Immature natural killer cell (primary cell): ENCODE measurements at regions not wholly inside any gene's neighbourhood (a gene's known extent, or its start where the extent isn't known, plus 50 kb on each side); places are given as distances from the start of the nearest gene placed in this dataset.

Source experiments
- DNase-seq, 3 donors: peaks; one replicate each; pipeline ENCODE4 v3.0.0; 2022; ENCODE audit warnings: mixed read lengths in 1 of 3
- H3K27ac Mint-ChIP-seq, 6 donors: one replicate each; pipeline ENCODE4 v1.8.0; 2020; ENCODE audit warnings: mixed read lengths in 6 of 6, mild to moderate bottlenecking in 5 of 6, inconsistent platforms in 4 of 6, moderate library complexity in 3 of 6
- H3K27me3 Mint-ChIP-seq, 3 donors: one replicate each; pipeline ENCODE4 v1.8.0; 2020 to 2021; ENCODE audit warnings: low read depth in 3 of 3, mild to moderate bottlenecking in 3 of 3, mixed read lengths in 3 of 3, moderate library complexity in 3 of 3, inconsistent platforms in 1 of 3
- H3K36me3 Mint-ChIP-seq, 3 donors: one replicate each; pipeline ENCODE4 v1.8.0; 2020; ENCODE audit warnings: mixed read lengths in 3 of 3, inconsistent platforms in 2 of 3, mild to moderate bottlenecking in 2 of 3
- H3K4me1 Mint-ChIP-seq, 2 donors: one replicate each; pipeline ENCODE4 v1.8.0; 2020; ENCODE audit warnings: inconsistent platforms in 2 of 2, mild to moderate bottlenecking in 2 of 2, mixed read lengths in 2 of 2, moderate library complexity in 1 of 2
- H3K4me3 Mint-ChIP-seq, 5 donors: one replicate each; pipeline ENCODE4 v1.8.0; 2020; ENCODE audit warnings: mild to moderate bottlenecking in 5 of 5, mixed read lengths in 5 of 5, inconsistent platforms in 3 of 5, moderate library complexity in 3 of 5
- H3K9me3 Mint-ChIP-seq, 6 donors: one replicate each; pipeline ENCODE4 v1.8.0; 2020; ENCODE audit warnings: mild to moderate bottlenecking in 6 of 6, mixed read lengths in 6 of 6, inconsistent platforms in 4 of 6, moderate library complexity in 3 of 6

- Mint-ChIP-seq H3K36me3 (no peaks in the 10 kb centered on the region), H3K27ac (peak overlapping the region in 1 of 6 donors; percentile 53)
Observed at GRCh38 chrY:19232276-19232994, 458.9 kb upstream of the HSFY2 start.

GRCh38 chrY:19220784-19221183, 447.2 kb upstream of the HSFY2 start:
- no peak for DNase-seq
- Mint-ChIP-seq H3K36me3 (no peaks in the 10 kb centered on the region), H3K27me3 (no peaks in the 10 kb centered on the region), H3K4me1 (no peaks in the 10 kb centered on the region), H3K9me3 (no peaks in the 10 kb centered on the region), H3K4me3 (no peak overlapping the region), H3K27ac (no peak overlapping the region)

More at GRCh38 chrY:19232276-19232994, 458.9 kb upstream of the HSFY2 start:
- Mint-ChIP-seq H3K4me3 (peak overlapping the region in 1 of 5 donors; percentile 70), H3K4me1 (no peaks in the 10 kb centered on the region), H3K27me3 (no peaks in the 10 kb centered on the region), H3K9me3 (no peaks in the 10 kb centered on the region)
- no peak for DNase-seq

GRCh38 chrY:19208915-19209314, 435.4 kb upstream of the HSFY2 start:
- peak overlapping the region in 1 of 5 donors; percentile 31 for H3K4me3 Mint-ChIP-seq
- no peaks in the 10 kb centered on the region for H3K4me1 Mint-ChIP-seq
- H3K36me3 Mint-ChIP-seq = no peaks in the 10 kb centered on the region
- H3K27me3 Mint-ChIP-seq = no peaks in the 10 kb centered on the region
- H3K9me3 Mint-ChIP-seq = no peaks in the 10 kb centered on the region
- H3K27ac Mint-ChIP-seq = no peak overlapping the region
- no peak for DNase-seq

- Mint-ChIP-seq H3K36me3 (no peaks in the 10 kb centered on the region), H3K27me3 (no peaks in the 10 kb centered on the region), H3K9me3 (no peaks in the 10 kb centered on the region), H3K27ac (peak overlapping the region in 1 of 6 donors; percentile 53), H3K4me1 (no peaks in the 10 kb centered on the region), H3K4me3 (peak overlapping the region in 1 of 5 donors; percentile 48)
- DNase-seq = no peak
Observed at GRCh38 chrY:19207048-19207447, 433.5 kb upstream of the HSFY2 start.

- H3K9me3 Mint-ChIP-seq = peaks cover 0 to 10% (median 0%) of the 10 kb centered on the region in 6 donors
- no peak for DNase-seq
- no peaks in the 10 kb centered on the region for H3K4me1 Mint-ChIP-seq
- no peaks in the 10 kb centered on the region for H3K36me3 Mint-ChIP-seq
- H3K4me3 Mint-ChIP-seq = no peak overlapping the region
- H3K27me3 Mint-ChIP-seq = peaks cover 0 to 3% (median 0%) of the 10 kb centered on the region in 3 donors
- H3K27ac Mint-ChIP-seq = no peak overlapping the region
Observed at GRCh38 chrY:19180824-19181223, 407.3 kb upstream of the HSFY2 start.

- no peak for DNase-seq
- no peak overlapping the region for H3K4me3 Mint-ChIP-seq
- H3K4me1 Mint-ChIP-seq = no peaks in the 10 kb centered on the region
- no peak overlapping the region for H3K27ac Mint-ChIP-seq
- H3K27me3 Mint-ChIP-seq = no peaks in the 10 kb centered on the region
- H3K36me3 Mint-ChIP-seq = no peaks in the 10 kb centered on the region
- H3K9me3 Mint-ChIP-seq = peaks cover 0 to 1% (median 0%) of the 10 kb centered on the region in 6 donors
Observed at GRCh38 chrY:19168202-19168565, 394.6 kb upstream of the HSFY2 start.

GRCh38 chrY:19167319-19168201, 394.0 kb upstream of the HSFY2 start:
- DNase-seq = no peak
- Mint-ChIP-seq H3K27ac (no peak overlapping the region), H3K9me3 (peaks cover 0 to 1% (median 0%) of the 10 kb centered on the region in 6 donors), H3K36me3 (no peaks in the 10 kb centered on the region), H3K4me1 (no peaks in the 10 kb centered on the region), H3K27me3 (no peaks in the 10 kb centered on the region), H3K4me3 (no peak overlapping the region)

- no peak overlapping the region for H3K27ac Mint-ChIP-seq
- no peak overlapping the region for H3K4me3 Mint-ChIP-seq
- H3K36me3 Mint-ChIP-seq = no peaks in the 10 kb centered on the region
- no peaks in the 10 kb centered on the region for H3K27me3 Mint-ChIP-seq
- H3K4me1 Mint-ChIP-seq = no peaks in the 10 kb centered on the region
- H3K9me3 Mint-ChIP-seq = peaks cover 0 to 1% (median 0%) of the 10 kb centered on the region in 6 donors
- DNase-seq = no peak
Observed at GRCh38 chrY:19148783-19149182, 375.2 kb upstream of the HSFY2 start.

GRCh38 chrY:19146296-19146695, 372.8 kb upstream of the HSFY2 start:
- Mint-ChIP-seq H3K27ac (no peak overlapping the region), H3K9me3 (no peaks in the 10 kb centered on the region), H3K27me3 (no peaks in the 10 kb centered on the region), H3K4me1 (no peaks in the 10 kb centered on the region), H3K36me3 (no peaks in the 10 kb centered on the region), H3K4me3 (no peak overlapping the region)
- DNase-seq = no peak

- DNase-seq = no peak
- H3K4me3 Mint-ChIP-seq = no peak overlapping the region
- peaks cover 0 to 2% (median 0%) of the 10 kb centered on the region in 3 donors for H3K27me3 Mint-ChIP-seq
- no peak overlapping the region for H3K27ac Mint-ChIP-seq
- no peaks in the 10 kb centered on the region for H3K4me1 Mint-ChIP-seq
- no peaks in the 10 kb centered on the region for H3K36me3 Mint-ChIP-seq
- H3K9me3 Mint-ChIP-seq = no peaks in the 10 kb centered on the region
Observed at GRCh38 chrY:19142093-19142492, 368.6 kb upstream of the HSFY2 start.

GRCh38 chrY:19140285-19140920, 366.9 kb upstream of the HSFY2 start:
- Mint-ChIP-seq H3K4me3 (no peak overlapping the region), H3K27me3 (peaks cover 0 to 2% (median 0%) of the 10 kb centered on the region in 3 donors), H3K9me3 (no peaks in the 10 kb centered on the region), H3K36me3 (no peaks in the 10 kb centered on the region), H3K4me1 (no peaks in the 10 kb centered on the region), H3K27ac (no peak overlapping the region)
- DNase-seq = no peak

- no peaks in the 10 kb centered on the region for H3K36me3 Mint-ChIP-seq
- no peaks in the 10 kb centered on the region for H3K4me1 Mint-ChIP-seq
- no peaks in the 10 kb centered on the region for H3K9me3 Mint-ChIP-seq
- H3K27me3 Mint-ChIP-seq = peaks cover 0 to 1% (median 0%) of the 10 kb centered on the region in 3 donors
- no peak overlapping the region for H3K27ac Mint-ChIP-seq
- DNase-seq = no peak
- H3K4me3 Mint-ChIP-seq = no peak overlapping the region
Observed at GRCh38 chrY:19134426-19134825, 360.9 kb upstream of the HSFY2 start.

GRCh38 chrY:19130569-19131358, 357.2 kb upstream of the HSFY2 start:
- Mint-ChIP-seq H3K36me3 (no peaks in the 10 kb centered on the region), H3K27me3 (peaks cover 0 to 1% (median 0%) of the 10 kb centered on the region in 3 donors), H3K4me3 (peak overlapping the region in 1 of 5 donors; percentile 60), H3K27ac (peak overlapping the region in 1 of 6 donors; percentile 4), H3K4me1 (no peaks in the 10 kb centered on the region), H3K9me3 (peaks cover 0 to 2% (median 0%) of the 10 kb centered on the region in 6 donors)
- DNase-seq = no peak
